ENCODE measurements at regions not wholly inside any gene's neighbourhood (a gene's known extent, or its start where the extent isn't known, plus 50 kb on each side); places are given as distances from the start of the nearest gene placed in this dataset.

DNA sequence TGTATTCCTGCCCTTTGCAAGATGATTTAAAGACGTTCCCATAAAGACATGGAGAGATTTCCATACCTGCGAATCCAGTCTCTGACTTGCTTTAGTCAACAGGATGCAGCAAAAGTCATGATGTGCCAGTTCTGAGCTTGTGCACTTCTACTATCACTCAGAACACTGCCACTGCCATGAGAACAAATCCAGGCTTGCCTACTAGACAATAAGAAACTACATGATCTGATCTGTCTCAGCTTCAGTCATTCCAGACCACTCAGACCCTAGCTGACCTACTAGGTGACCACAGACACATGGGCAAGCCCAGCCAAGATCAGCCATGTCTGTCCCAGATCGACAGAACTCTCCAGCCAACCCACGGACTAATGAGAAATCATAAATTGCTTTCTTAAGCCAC lies 219.2 kb downstream of the RRAGC start:
- H3K4me1 ChIP-seq (ENCODE audit: insufficient read depth, low read length): no peaks in the 10 kb centered on the region
- H3K27me3 ChIP-seq (ENCODE audit: insufficient read depth, low read length): peaks cover 3% of the 10 kb centered on the region
- no peaks in the 10 kb centered on the region for H3K9me3 ChIP-seq (ENCODE audit: low read depth, low read length)
- H3K4me3 ChIP-seq (ENCODE audit: low read length): no peak overlapping the region

DNA sequence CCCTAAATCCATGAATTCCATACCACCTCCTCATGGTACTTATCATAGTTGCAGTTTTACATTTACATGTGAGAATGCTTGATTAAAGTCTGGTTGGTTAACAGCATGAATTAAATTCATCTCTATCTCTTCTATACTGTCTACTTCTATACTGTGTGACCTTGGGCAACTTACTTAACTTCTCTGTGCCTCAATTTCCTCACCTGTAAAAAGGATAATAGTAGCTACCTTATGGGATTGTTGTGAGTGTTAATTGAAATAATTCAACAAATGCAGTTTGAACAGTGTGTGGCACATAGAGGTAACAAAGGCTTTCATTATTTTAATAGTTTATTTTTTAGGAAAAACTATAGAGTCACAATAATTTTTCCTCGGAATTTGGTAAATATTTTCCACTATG lies 231.3 kb downstream of the RRAGC start:
- Histone ChIP-seq H3K27me3 (ENCODE audit: insufficient read depth, low read length) (no peaks in the 10 kb centered on the region), H3K4me1 (ENCODE audit: insufficient read depth, low read length) (no peaks in the 10 kb centered on the region), H3K4me3 (ENCODE audit: low read length) (no peak overlapping the region), H3K9me3 (ENCODE audit: low read depth, low read length) (no peaks in the 10 kb centered on the region)

DNA sequence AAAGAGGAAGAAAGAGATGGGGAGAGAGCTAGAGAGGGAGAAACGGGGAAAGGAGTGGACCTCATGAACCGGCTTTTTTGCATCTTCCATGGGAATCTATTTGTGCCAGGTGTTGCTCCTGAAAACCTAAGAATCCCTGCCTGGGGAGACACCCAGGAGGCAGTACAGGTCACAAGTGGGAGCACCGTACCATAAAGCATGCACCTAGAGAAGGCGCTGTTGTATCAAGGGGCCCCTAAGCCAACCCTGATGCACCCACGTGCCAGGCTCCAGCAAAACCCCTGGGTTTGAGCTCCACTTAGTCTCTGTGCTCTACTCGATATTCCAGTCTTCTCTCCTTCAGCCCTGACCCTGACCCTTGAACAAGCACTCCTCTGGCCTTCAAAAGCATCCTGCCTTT lies 233.6 kb downstream of the RRAGC start:
- no peaks in the 10 kb centered on the region for H3K27me3 ChIP-seq (ENCODE audit: insufficient read depth, low read length)
- H3K4me1 ChIP-seq (ENCODE audit: insufficient read depth, low read length): no peaks in the 10 kb centered on the region
- H3K4me3 ChIP-seq (ENCODE audit: low read length): no peak overlapping the region
- H3K9me3 ChIP-seq (ENCODE audit: low read depth, low read length): no peaks in the 10 kb centered on the region

DNA sequence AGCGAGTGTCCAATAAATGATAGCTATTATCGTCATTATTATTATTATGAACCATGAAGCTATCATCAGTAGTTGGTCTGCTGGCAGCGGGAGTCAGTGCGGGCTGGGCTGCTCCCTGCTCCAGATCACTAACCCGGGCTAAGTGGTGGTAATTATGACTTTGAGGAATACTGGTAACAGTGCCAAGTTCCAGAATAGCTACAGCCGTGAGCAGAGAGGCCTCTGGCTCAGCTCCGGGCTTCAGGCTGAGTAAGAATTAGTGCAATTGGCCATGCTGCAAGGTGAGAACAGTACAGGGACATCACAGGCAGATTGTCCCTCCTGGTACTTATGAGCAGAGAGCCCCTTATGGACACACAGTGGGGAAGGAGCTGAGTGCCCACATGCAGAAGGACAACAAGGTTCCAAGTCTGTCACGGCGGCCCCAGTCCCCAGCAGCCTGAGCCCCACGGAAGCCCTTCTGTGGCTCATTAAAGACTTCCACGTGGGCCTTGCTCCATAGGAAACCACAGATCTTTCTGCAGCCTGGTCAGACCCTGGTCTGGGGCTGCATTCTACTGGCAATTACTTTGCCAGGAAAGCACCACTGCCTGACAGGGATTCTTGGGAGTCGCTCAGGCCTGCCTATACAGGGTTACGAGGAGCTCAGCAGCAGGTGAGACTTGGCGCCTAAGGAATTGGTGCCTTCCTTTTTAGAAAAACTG lies 235.1 kb downstream of the RRAGC start:
- Histone ChIP-seq H3K27me3 (ENCODE audit: insufficient read depth, low read length) (no peaks in the 10 kb centered on the region), H3K9me3 (ENCODE audit: low read depth, low read length) (no peaks in the 10 kb centered on the region), H3K4me1 (ENCODE audit: insufficient read depth, low read length) (no peaks in the 10 kb centered on the region), H3K4me3 (ENCODE audit: low read length) (no peak overlapping the region)

- Histone ChIP-seq H3K9me3 (ENCODE audit: low read depth, low read length) (no peaks in the 10 kb centered on the region), H3K4me1 (ENCODE audit: insufficient read depth, low read length) (no peaks in the 10 kb centered on the region), H3K27me3 (ENCODE audit: insufficient read depth, low read length) (no peaks in the 10 kb centered on the region), H3K4me3 (ENCODE audit: low read length) (no peak overlapping the region)
These were observed 236.0 kb downstream of the RRAGC start for GRCh38 chr1:38623529-38623928.

GRCh38 chr1:38622197-38622596 lies 237.4 kb downstream of the RRAGC start:
- H3K4me3 ChIP-seq (ENCODE audit: low read length): no peak overlapping the region
- no peaks in the 10 kb centered on the region for H3K9me3 ChIP-seq (ENCODE audit: low read depth, low read length)
- no peaks in the 10 kb centered on the region for H3K27me3 ChIP-seq (ENCODE audit: insufficient read depth, low read length)
- no peaks in the 10 kb centered on the region for H3K4me1 ChIP-seq (ENCODE audit: insufficient read depth, low read length)

DNA sequence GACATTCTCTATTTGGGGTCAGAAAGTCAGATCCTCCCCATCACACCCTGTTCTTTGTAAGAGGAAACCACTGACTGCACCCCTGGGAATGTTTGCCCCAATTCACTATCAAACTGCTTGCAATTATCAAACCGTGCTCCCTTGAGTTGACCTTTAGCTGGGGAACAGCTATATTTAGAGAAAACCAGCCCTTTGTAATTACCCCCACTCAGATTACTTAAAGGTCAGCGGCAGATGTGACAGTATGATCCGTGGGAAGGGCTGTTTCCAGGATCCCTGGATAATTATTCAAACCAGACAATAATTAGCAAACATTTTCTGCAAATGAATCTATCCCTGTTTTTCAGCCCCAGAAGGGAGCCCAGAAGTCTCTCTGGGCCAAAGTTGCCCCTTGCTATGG lies 242.7 kb downstream of the RRAGC start:
- Histone ChIP-seq H3K27me3 (ENCODE audit: insufficient read depth, low read length) (no peaks in the 10 kb centered on the region), H3K4me1 (ENCODE audit: insufficient read depth, low read length) (no peaks in the 10 kb centered on the region)

DNA sequence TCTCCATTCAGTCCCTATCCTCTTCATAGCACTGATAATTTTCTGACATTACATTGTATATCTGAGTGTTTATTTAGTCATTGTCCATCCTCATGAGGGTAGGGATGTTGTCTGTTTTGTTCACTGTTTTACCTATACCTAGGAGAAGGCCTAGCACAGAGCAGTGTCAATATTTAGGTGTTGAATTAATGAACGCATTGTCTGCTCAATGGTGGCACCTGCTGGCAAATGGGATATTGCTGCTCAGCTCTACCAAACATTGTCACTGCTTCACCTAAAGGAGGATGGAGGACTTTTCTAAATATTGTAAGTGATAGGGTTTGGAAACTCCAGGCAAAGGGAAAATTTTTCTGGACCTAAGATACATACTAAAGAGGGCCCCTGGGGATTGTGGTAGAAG lies 243.9 kb downstream of the RRAGC start:
- Histone ChIP-seq H3K9me3 (ENCODE audit: low read depth, low read length) (no peaks in the 10 kb centered on the region), H3K4me3 (ENCODE audit: low read length) (no peak overlapping the region), H3K27me3 (ENCODE audit: insufficient read depth, low read length) (no peaks in the 10 kb centered on the region), H3K4me1 (ENCODE audit: insufficient read depth, low read length) (no peaks in the 10 kb centered on the region)

More for the DNA sequence above, 242.7 kb downstream of the RRAGC start:
- Histone ChIP-seq H3K4me3 (ENCODE audit: low read length) (no peak overlapping the region), H3K9me3 (ENCODE audit: low read depth, low read length) (no peaks in the 10 kb centered on the region)

DNA sequence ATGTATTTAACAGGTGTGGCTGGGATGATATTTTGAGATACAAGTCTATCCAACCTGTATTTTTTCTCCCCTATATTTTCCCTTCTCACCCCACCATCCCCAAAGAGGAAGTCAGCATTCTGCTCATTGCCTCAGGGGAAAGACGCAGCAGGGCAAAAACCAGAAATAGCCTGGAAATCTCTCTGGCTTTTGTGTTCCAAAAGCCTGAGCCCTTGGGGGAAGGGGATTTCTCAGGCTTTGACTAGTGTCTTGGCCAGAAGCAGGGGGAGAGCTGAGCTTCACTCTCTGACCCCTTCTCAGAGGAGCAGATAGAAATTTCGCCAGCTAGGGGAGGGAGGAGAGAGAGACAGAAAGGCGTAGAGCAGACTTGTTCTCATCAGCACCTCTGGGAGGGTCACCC lies 244.7 kb downstream of the RRAGC start:
- H3K27me3 ChIP-seq (ENCODE audit: insufficient read depth, low read length): no peaks in the 10 kb centered on the region
- no peaks in the 10 kb centered on the region for H3K4me1 ChIP-seq (ENCODE audit: insufficient read depth, low read length)
- no peak overlapping the region for H3K4me3 ChIP-seq (ENCODE audit: low read length)
- no peaks in the 10 kb centered on the region for H3K9me3 ChIP-seq (ENCODE audit: low read depth, low read length)

- no peaks in the 10 kb centered on the region for H3K4me1 ChIP-seq (ENCODE audit: insufficient read depth, low read length)
- no peaks in the 10 kb centered on the region for H3K9me3 ChIP-seq (ENCODE audit: low read depth, low read length)
- H3K4me3 ChIP-seq (ENCODE audit: low read length): no peak overlapping the region
- H3K27me3 ChIP-seq (ENCODE audit: insufficient read depth, low read length): no peaks in the 10 kb centered on the region
These were observed 245.6 kb downstream of the RRAGC start for GRCh38 chr1:38613996-38614395.

DNA sequence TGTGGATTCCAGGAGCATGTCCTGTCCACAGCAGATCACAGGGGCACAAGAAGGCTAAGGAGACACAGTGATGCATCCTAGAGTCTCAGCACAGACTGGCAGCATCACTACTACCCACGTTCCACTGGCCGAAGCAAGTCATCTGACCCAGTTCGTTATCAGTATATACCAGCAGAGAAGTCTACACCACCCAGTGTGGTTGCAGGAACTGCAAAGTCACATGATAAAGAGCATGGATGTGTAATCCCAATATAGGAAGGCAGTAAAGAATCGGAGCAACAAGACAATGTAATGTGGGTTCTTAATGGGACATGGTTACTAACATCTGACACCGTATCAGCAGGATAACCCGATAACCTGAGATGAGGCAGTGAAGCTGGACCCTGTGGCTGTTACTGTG lies 246.6 kb downstream of the RRAGC start:
- H3K4me3 ChIP-seq (ENCODE audit: low read length): no peak overlapping the region
- H3K4me1 ChIP-seq (ENCODE audit: insufficient read depth, low read length): no peaks in the 10 kb centered on the region
- H3K27me3 ChIP-seq (ENCODE audit: insufficient read depth, low read length): no peaks in the 10 kb centered on the region
- no peaks in the 10 kb centered on the region for H3K9me3 ChIP-seq (ENCODE audit: low read depth, low read length)

- H3K27me3 ChIP-seq (ENCODE audit: insufficient read depth, low read length): no peaks in the 10 kb centered on the region
- no peaks in the 10 kb centered on the region for H3K9me3 ChIP-seq (ENCODE audit: low read depth, low read length)
- H3K4me3 ChIP-seq (ENCODE audit: low read length): no peak overlapping the region
- H3K4me1 ChIP-seq (ENCODE audit: insufficient read depth, low read length): no peaks in the 10 kb centered on the region
These were observed 247.8 kb downstream of the RRAGC start for GRCh38 chr1:38611664-38612211.

GRCh38 chr1:38609166-38610025 lies 250.2 kb downstream of the RRAGC start:
- Histone ChIP-seq H3K9me3 (ENCODE audit: low read depth, low read length) (no peaks in the 10 kb centered on the region), H3K27me3 (ENCODE audit: insufficient read depth, low read length) (no peaks in the 10 kb centered on the region)

DNA sequence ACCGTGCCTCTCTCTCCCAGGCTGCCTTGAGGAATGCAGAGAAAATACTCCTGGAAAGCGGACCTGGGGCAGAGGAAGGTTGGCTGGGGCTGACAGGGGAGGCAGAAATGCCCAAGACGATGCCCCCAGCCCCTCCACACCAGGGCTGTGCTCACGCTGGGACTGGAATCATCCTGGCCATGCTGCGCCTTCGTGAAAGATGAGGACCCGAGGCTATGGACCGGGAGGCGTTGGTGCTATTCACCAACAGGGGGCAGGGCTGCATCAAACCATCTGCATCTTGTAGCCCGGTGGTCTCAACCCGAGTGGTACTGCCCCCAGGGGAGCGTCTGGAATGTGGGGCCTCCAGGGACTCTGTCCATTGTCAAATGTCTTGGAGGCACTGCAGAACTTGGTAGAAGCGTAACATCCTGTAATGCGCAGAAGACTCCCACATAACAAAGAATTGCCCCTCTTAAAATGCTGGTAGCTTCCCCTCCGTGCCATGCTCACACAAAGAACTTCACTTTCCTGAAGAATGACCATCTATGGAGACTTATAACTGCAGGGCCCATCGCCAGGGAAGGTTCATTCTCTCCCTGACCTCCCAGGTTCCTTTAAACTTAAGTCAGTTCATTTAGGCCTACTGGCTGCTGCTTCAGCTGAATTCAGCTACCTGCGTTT lies 251.2 kb downstream of the RRAGC start:
- Histone ChIP-seq H3K4me3 (ENCODE audit: low read length) (no peak overlapping the region), H3K27me3 (ENCODE audit: insufficient read depth, low read length) (no peaks in the 10 kb centered on the region), H3K9me3 (ENCODE audit: low read depth, low read length) (no peaks in the 10 kb centered on the region), H3K4me1 (ENCODE audit: insufficient read depth, low read length) (no peaks in the 10 kb centered on the region)

More at GRCh38 chr1:38609166-38610025, 250.2 kb downstream of the RRAGC start:
- H3K4me1 ChIP-seq (ENCODE audit: insufficient read depth, low read length): no peaks in the 10 kb centered on the region
- no peak overlapping the region for H3K4me3 ChIP-seq (ENCODE audit: low read length)

DNA sequence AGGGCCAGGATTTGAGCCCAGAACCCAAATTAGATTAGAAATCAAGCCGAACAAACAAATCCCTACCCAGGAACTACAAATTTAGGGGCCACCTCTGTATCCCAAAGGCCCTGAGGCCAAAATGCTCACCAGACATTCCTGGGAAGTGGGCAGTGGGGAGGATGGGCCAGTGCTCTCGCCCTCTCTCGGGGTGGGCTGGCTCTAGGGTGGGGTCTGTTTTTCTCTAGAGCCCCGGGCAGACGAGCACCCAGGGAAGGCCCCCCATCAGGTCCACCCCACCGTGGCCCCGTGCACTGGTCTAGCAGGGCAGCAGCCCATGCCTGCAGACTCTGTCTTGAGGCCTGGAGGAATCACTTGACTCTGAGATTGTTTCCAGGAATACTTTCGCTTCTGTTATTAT lies 252.0 kb downstream of the RRAGC start:
- H3K4me1 ChIP-seq (ENCODE audit: insufficient read depth, low read length): no peaks in the 10 kb centered on the region
- H3K9me3 ChIP-seq (ENCODE audit: low read depth, low read length): no peaks in the 10 kb centered on the region
- no peaks in the 10 kb centered on the region for H3K27me3 ChIP-seq (ENCODE audit: insufficient read depth, low read length)
- H3K4me3 ChIP-seq (ENCODE audit: low read length): no peak overlapping the region
